Mucosa of descending colon (tissue), 3 donors: ENCODE measurements at regions not wholly inside any gene's neighbourhood (a gene's known extent, or its start where the extent isn't known, plus 50 kb on each side); places are given as distances from the start of the nearest gene placed in this dataset.

Source experiments
- ATAC-seq: fragments of 200-7000 bp; cut with Tn5 transposase; one replicate; pipeline ENCODE4 v1.9.1; 2020; ENCODE audit warnings: mild to moderate bottlenecking, moderate library complexity
- DNase-seq, 3 donors: peaks; one replicate each; pipeline ENCODE4 v3.0.0-alpha.2; 2020
- H3K36me3 ChIP-seq: fragments of 200-600 bp; one replicate; pipeline ENCODE4 v1.8.0; 2021; ENCODE audit warnings: low read depth, mild to moderate bottlenecking
- H3K4me1 ChIP-seq: fragments of 200-600 bp; one replicate; pipeline ENCODE4 v1.8.0; 2021; ENCODE audit warnings: low read depth, mild to moderate bottlenecking
- H3K4me3 ChIP-seq: fragments of 200-600 bp; one replicate; pipeline ENCODE4 v1.8.0; 2021; ENCODE audit warnings: mild to moderate bottlenecking
- H3K9me3 ChIP-seq: fragments of 200-600 bp; one replicate; pipeline ENCODE4 v1.8.0; 2021; ENCODE audit warnings: mild to moderate bottlenecking
- intact Hi-C, 2 donors: fragments of 100-400 bp; cut with DNase I in 1 of 2; cut with micrococcal nuclease in 1 of 2; formaldehyde crosslinking; loops; one replicate each; pipeline versions ENCODE4 v1.11.0 to v1.11.1; 2022; cut with DNase I, micrococcal nuclease
- TF ChIP-seq, protein P1 (sequence below): fragments of 200-600 bp; IDR thresholded peaks from one replicate; pipeline ENCODE4 v1.8.0; 2022; ENCODE audit warnings: antibody characterized with exemption, mild to moderate bottlenecking
- donor health status: DM: no; HTN: no; CAD: no; lungs with moderate emphysema.
- donor health status: DM: no; HTN: no; CAD: no.
- donor health status: DM: no; HTN: yes; CAD: no.

DNA sequence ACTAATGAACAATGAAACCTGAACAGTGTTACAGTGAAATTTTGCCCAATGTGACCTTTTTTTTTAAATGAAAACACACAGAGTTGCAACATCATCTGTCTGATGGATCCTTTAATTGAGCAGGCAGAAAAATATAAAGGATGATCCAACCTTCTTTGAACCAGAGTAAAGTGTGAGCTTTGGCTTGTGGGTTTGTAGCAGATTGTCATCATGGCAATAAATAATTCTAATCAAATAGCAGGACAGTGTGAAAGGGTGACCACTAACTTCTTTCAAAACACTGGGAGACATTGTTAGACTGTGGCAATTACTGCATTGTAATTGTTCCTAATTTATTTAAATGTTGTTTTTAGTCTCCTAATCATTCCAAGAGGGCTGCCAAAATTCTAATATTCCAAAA, 197.2 kb downstream of the CHD9NB start:
- DNase-seq, result no peak
- Histone ChIP-seq H3K4me3 (no peak overlapping the region), H3K4me1 (no peaks in the 10 kb centered on the region), H3K9me3 (peaks cover 19% of the 10 kb centered on the region), H3K36me3 (no peaks in the 10 kb centered on the region)
- intact Hi-C loops, result no loop called here
- TF ChIP-seq, protein P1, sequence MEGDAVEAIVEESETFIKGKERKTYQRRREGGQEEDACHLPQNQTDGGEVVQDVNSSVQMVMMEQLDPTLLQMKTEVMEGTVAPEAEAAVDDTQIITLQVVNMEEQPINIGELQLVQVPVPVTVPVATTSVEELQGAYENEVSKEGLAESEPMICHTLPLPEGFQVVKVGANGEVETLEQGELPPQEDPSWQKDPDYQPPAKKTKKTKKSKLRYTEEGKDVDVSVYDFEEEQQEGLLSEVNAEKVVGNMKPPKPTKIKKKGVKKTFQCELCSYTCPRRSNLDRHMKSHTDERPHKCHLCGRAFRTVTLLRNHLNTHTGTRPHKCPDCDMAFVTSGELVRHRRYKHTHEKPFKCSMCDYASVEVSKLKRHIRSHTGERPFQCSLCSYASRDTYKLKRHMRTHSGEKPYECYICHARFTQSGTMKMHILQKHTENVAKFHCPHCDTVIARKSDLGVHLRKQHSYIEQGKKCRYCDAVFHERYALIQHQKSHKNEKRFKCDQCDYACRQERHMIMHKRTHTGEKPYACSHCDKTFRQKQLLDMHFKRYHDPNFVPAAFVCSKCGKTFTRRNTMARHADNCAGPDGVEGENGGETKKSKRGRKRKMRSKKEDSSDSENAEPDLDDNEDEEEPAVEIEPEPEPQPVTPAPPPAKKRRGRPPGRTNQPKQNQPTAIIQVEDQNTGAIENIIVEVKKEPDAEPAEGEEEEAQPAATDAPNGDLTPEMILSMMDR, result no peak
- no peak for ATAC-seq

DNA sequence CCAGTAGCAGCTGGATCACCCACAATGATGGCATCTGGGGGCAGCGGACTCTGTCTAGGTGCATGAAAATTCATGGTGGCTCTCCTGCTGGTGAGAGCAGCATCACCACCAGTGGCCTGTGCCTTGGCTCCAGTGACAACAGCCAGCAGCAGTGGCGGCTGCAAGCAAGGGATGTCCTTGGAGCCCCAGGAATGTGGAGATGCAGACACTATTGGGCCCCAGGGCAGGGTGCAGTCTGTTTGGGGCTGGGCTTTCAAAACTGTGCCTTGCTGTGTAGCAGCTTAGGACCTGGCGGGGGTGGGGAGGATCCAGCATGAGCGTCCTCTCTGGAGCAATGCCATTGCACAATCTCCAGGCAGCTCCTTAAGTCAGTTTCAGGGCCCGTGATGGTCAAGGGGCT, 199.7 kb downstream of the CHD9NB start:
- H3K4me3 ChIP-seq, result no peak overlapping the region
- no peak for DNase-seq
- TF ChIP-seq, protein P1, result no peak
- ATAC-seq, result no peak
- no peaks in the 10 kb centered on the region for H3K36me3 ChIP-seq
- H3K9me3 ChIP-seq, result peaks cover 19% of the 10 kb centered on the region
- H3K4me1 ChIP-seq, result no peaks in the 10 kb centered on the region
- intact Hi-C loops, result no loop called here

DNA sequence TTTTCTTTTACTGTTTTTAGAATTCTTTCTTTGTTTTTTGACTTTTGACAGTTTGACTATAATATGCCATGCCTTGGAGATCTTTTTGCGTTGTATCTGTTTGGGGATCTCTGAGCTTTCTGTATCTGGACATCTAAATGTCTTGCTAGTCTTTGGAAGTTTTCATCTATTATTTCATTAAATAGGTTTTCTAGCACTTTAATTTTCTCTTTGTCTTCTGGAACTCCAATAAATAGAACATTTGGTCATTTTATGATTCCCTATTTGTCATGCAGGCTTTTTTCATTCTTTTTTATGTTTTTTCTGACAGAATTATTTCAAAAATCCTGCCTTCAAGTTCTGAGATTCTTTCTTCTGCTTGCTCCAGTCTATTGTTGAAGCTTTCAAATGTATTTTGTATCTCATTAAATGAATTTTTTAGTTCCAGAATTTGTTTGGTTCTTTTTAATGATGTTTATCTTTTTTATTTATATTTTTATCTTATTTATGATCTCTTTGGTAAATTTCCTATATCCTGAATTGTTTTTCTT, 201.4 kb downstream of the CHD9NB start:
- DNase-seq, result no peak
- TF ChIP-seq, protein P1, result no peak
- Histone ChIP-seq H3K4me3 (no peak overlapping the region), H3K4me1 (no peaks in the 10 kb centered on the region), H3K9me3 (peaks cover 19% of the 10 kb centered on the region), H3K36me3 (no peaks in the 10 kb centered on the region)
- intact Hi-C loops, result no loop called here
- ATAC-seq, result no peak

DNA sequence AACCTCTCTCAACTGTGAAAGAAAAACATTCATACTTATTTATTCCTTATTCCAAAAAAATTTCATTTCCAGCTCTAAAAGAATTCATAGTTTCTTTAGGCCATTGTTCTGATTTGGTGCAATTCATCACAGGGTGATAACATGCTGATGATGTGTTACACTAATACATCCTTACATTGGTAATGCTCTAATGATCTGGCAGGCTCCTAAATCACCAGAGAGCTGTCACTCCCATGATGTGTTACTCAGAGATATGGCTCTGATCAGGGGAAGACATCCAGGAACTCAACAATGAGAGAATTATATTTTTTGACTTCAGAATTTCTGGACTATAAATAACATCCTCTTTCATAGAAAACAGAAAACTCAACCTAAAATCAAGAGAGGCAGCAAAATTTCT, 209.3 kb downstream of the CHD9NB start:
- intact Hi-C loops, result no loop called here
- Histone ChIP-seq H3K36me3 (no peaks in the 10 kb centered on the region), H3K9me3 (no peaks in the 10 kb centered on the region), H3K4me3 (no peak overlapping the region), H3K4me1 (no peaks in the 10 kb centered on the region)
- TF ChIP-seq, protein P1, result no peak
- ATAC-seq (no peak), DNase-seq (no peak)

DNA sequence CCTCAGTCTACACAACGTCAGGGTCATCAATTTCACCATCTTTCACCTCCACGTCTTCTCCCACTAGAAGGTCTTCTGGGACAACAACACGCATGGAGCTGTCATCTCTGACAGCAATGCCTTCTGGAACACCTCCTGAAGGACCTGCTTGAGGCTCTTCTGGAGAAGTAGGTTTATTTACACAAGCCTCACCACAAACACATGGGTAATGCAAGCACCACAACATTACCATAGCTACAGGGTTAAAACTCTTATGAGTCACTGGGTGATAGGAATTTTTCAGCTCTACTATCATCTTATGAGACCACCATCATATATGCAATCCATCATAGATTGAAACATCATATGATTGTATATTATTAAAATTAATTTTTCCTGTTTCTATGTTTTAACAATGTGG, 215.4 kb downstream of the CHD9NB start:
- TF ChIP-seq, protein P1, result no peak
- DNase-seq (no peak), ATAC-seq (no peak)
- no peaks in the 10 kb centered on the region for H3K9me3 ChIP-seq
- H3K36me3 ChIP-seq, result no peaks in the 10 kb centered on the region
- no peaks in the 10 kb centered on the region for H3K4me1 ChIP-seq
- intact Hi-C loops, result no loop called here
- H3K4me3 ChIP-seq, result no peak overlapping the region
